HG03342 (cell line): ENCODE measurements at regions not wholly inside any gene's neighbourhood (a gene's known extent, or its start where the extent isn't known, plus 50 kb on each side); places are given as distances from the start of the nearest gene placed in this dataset.

Experiments used
- ATAC-seq: cut with Tn5 transposase; IDR thresholded peaks from one replicate; pipeline ENCODE4 v1.9.1; 2021; ENCODE audit warnings: mild to moderate bottlenecking, moderate library complexity; ENCODE audit not compliant: unreplicated experiment

DNA sequence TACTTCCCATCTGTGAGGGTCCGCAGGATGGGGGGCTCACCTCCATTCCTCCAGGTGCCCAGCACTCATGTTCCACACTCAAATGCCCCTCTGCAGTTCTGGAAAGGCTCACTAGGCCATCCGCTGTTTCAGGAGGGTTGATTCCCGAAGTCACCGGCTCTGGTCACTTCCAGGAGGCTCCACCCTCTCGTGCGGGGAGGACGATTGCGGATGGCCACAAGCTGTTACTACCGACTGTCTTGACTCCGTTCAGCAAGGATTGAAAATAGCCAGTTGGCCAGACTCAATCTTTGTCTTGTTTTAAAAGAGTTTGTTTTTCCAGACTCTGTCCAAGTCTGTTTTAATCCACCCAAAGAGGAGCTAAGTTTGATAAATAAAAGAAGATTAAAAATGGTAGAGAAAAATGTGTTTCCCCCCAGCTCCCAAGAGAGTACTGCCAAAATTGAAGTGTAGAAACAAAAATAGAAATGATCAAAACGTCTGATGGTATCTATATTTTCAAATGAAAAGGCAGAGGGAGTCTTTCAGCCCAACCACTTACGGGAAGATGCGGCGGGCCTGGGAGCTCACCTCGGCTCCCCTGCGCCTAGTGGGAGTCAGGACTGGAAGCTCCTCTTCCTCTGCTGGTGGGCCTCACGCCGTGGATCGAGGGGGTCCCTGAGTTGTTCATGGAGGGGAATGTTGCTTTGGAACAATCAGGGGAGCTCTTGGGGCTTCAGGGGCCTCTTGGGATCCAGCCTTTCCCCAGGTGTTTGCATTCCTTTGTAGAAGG, 1280.8 kb downstream of the BRD1 start:
- ATAC-seq: no peak

DNA sequence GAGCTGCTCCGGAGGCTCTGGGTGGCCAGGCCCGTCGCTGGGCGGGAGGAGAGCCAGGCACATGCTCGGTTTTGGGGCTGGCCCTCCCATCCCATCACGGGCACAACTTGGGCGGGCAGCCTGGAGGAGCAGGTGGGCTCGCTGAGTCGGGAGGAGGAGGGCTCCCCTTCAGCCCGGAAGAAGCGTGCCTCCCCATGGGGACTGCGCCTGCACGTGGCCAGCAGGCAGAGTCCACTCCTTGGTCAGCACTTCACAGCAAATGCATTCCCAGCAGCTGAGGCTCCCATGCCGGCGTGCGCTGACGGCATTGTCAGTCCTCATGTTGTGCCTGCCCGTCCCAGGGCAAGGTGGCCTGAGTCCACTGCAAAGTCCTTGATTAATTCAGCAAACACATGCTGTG, 1281.7 kb downstream of the BRD1 start:
- no peak for ATAC-seq

- ATAC-seq: no peak
Measured at GRCh38 chr22:48541401-48542098, 1286.1 kb downstream of the BRD1 start.

- no peak for ATAC-seq
Measured at GRCh38 chr22:48539261-48539660, 1288.4 kb downstream of the BRD1 start.

GRCh38 chr22:48538291-48538820, 1289.3 kb downstream of the BRD1 start:
- no peak for ATAC-seq

GRCh38 chr22:48537343-48537680, 1290.4 kb downstream of the BRD1 start:
- no peak for ATAC-seq

- ATAC-seq: no peak
Measured at GRCh38 chr22:48536541-48537342, 1290.9 kb downstream of the BRD1 start.

DNA sequence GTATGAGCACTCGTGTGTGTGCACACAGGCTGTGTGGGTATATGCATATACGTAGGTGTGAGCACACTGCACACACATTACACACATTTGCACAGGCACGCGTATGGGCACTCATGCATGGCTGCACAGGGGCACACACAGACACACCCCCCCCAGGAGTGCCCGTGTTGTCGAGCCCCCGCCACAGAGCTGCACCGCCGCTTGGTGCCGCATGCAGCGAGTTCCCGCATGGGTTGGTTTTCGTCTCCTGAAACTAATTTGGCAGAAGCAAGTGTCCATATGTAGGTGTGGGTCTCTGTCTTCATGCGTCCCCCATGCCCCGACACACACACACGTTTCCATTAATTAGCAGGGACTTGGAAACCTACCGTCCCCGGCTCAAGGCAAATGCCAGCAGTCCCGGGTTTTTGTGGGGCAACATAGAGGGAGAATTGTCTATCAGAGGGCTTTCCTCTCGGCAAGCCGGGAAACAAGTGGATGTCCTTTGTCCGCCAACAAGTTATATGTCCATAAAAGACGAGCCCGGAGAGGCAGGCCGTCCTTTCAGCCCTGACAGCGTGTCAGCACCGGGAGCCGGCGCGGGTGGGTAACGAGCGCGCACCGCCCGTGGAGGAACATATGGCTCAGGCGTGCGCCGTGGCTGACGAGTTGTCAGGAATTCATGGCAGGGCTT, 1291.7 kb downstream of the BRD1 start:
- ATAC-seq: no peak

DNA sequence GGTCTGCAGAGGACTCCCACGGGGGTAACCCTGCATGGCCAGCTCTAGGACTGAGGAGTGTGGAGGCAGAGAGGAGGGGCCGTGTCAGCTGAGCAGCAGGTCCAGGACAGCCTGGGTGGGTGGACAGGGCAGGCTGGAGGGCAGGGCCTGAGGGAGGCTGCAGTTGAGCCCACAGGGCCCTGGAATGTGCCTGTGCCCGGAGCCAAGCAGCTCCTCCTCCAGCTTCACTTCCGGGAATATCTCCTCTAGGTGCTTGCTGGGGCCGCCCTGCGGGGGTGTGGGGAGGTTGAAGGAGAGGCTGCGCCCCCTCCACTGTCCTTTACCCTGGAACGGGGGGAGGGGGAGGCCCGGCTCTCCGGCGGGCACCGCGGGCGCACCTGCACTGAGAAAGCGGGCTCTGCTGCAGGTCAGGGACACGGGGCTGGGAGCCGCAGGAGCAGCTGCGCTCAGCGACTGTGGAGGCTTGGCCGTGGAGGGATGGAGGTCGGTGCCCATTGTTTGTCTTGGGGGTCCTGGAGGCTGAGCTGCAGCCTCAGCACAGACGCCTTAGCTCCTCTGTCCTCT, 1293.2 kb downstream of the BRD1 start:
- no peak for ATAC-seq

- ATAC-seq: no peak
Measured at GRCh38 chr22:48532986-48533385, 1294.7 kb downstream of the BRD1 start.

- no peak for ATAC-seq
Measured at GRCh38 chr22:48531761-48532435, 1295.8 kb downstream of the BRD1 start.

- no peak for ATAC-seq
Measured at GRCh38 chr22:48531108-48531507, 1296.6 kb downstream of the BRD1 start.

- ATAC-seq: no peak
Measured at GRCh38 chr22:48530666-48531065, 1297.0 kb downstream of the BRD1 start.

DNA sequence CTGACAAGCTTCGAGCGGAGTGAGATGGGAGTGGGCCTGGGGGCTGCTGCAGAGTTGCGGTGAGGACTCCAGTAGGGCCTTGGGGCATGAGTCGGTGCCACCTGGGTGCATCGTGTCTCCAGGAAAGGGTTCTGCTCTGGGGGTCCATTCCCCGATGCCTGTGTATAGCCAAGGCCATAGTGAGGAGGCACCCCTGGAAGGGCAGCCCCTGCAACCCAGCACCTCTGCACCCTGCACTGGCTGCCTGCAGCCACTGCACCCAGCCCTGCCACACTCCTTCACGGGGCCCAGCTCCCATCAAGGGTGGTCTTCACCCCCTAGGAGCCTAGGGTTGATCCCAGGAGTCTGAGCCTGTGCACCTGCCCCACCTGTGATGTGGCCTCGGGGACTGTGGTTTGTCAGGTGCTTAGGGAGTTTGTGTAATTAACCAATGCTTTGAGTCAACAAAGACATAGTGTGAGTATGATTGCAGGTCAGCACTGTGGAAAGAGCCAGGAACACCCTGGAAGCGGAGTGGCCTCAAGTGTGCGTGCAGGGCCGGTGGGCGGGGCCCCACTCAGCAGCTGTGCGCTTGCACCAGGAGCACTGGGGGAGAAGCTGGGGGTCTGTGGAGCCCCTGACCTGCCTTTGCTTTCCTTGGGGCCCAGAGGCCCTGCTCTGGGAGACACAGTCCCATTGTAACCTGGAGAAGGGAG, 1299.3 kb downstream of the BRD1 start:
- ATAC-seq: no peak

DNA sequence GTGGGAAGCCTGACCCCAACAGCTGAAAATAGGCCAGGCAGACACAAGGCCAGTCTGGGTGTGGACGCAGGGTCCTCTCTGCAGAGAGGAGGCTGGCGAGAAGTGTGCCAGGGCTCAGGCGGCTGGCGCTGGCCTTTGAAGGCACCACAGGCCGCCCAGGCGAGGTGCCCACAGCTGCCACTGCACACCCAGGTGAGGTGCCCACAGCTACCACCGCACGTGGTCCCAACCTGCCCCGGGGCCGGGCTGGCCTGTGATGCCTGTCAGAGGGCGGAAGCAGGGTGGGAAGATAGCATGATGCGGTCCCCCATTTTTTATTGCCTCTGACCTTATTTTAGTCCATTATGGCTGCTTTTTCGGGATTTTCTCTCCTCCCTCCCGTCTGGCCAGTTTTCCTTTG, 1303.9 kb downstream of the BRD1 start:
- no peak for ATAC-seq

DNA sequence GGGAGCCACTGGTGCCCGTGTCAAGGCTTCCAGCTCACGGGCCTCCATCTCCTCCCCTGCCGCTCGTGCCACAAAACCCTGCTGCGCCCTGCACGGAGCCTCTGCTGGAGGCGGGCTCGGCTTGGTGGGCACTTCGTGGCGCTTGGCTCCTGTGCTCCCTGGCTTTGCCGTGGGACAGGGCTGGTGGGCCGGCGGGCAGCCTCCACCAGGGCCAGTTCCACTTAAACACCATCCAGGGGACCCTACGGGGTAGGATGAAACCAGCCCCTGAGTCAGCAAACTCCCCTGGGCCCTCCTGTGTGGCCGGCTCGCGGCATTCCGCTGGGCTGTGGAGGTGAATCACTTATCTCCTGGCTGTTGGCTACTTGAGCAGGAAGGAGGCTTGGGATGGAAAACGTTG, 1304.6 kb downstream of the BRD1 start:
- no peak for ATAC-seq

DNA sequence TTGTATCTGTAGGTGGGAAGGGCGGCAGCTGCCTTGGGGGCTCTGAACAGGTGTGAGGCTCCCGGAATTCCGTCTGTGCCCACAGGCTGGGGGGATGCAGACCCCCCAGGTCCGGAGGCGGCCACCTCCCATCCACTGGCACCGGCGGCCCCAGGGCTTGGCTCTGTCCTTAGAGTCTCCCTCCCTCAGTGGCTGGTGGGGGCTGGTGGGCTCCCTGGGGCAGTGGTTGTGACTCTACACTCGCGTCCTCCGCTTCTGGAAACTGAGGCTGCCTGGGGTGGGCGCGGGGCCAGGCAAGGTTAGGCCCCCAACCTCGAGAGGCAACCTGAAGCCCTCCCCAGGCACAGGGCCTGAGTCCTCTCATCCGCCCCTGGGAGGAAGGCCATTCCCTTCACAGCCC, 1305.4 kb downstream of the BRD1 start:
- ATAC-seq: no peak

- ATAC-seq: no peak
Measured at GRCh38 chr22:48520884-48521588, 1306.6 kb downstream of the BRD1 start.

- no peak for ATAC-seq
Measured at GRCh38 chr22:48520207-48520606, 1307.5 kb downstream of the BRD1 start.
